H9 (cell line): ENCODE measurements at regions not wholly inside any gene's neighbourhood (a gene's known extent, or its start where the extent isn't known, plus 50 kb on each side); places are given as distances from the start of the nearest gene placed in this dataset.
A peak's percentile ranks its signal among the peaks of the same experiment; 100 is the strongest.

Experiments
- DNase-seq: peaks from one replicate; pipeline ENCODE4 v3.0.0-alpha.2; 2017
- H2AFZ ChIP-seq: one replicate; pipeline ENCODE4 v1.6.1; 2013; ENCODE audit warnings: mild to moderate bottlenecking, low read length, control low read depth, moderate library complexity
- H2AK5ac ChIP-seq: 2 replicates; pipeline ENCODE4 v1.6.1; 2013; ENCODE audit warnings: low read length, control low read depth, mixed read lengths; ENCODE audit not compliant: insufficient read length
- H2BK120ac ChIP-seq: one replicate; pipeline ENCODE4 v1.6.1; 2013; ENCODE audit warnings: low read depth, mild to moderate bottlenecking, low read length, control low read depth, inconsistent platforms; ENCODE audit not compliant: poor library complexity, severe bottlenecking
- H2BK12ac ChIP-seq: 2 replicates; pipeline ENCODE4 v1.6.1; 2013; ENCODE audit warnings: low read length, control low read depth, mixed read lengths, low read depth; ENCODE audit not compliant: insufficient read length
- H2BK15ac ChIP-seq: 2 replicates; pipeline ENCODE4 v1.6.1; 2013; ENCODE audit warnings: low read depth, low read length, control low read depth
- H2BK20ac ChIP-seq: one replicate; pipeline ENCODE4 v1.6.1; 2013; ENCODE audit warnings: low read depth, mild to moderate bottlenecking, low read length, control low read depth, inconsistent platforms; ENCODE audit not compliant: poor library complexity, severe bottlenecking
- H2BK5ac ChIP-seq: 2 replicates; pipeline ENCODE4 v1.6.1; 2013; ENCODE audit warnings: low read length, control low read depth, mixed read lengths; ENCODE audit not compliant: insufficient read length
- H3K14ac ChIP-seq: 2 replicates; pipeline ENCODE4 v1.6.1; 2013; ENCODE audit warnings: low read length, control low read depth; ENCODE audit not compliant: insufficient read depth
- H3K18ac ChIP-seq: 2 replicates; pipeline ENCODE4 v1.6.1; 2013; ENCODE audit warnings: low read depth, mild to moderate bottlenecking, mixed read lengths, low read length, control low read depth; ENCODE audit not compliant: insufficient read length
- H3K23ac ChIP-seq: 2 replicates; pipeline ENCODE4 v1.6.1; 2013; ENCODE audit warnings: low read length, control low read depth, mixed read lengths, low read depth; ENCODE audit not compliant: insufficient read length
- H3K23me2 ChIP-seq: 2 replicates; pipeline ENCODE4 v1.6.1; 2013; ENCODE audit warnings: low read depth, mild to moderate bottlenecking, mixed read lengths, low read length, control low read depth; ENCODE audit not compliant: insufficient read length, poor library complexity, severe bottlenecking
- H3K27ac ChIP-seq: 2 replicates; pipeline ENCODE4 v1.5.1; 2013; ENCODE audit warnings: low read length, control low read depth, mixed read lengths, low read depth; ENCODE audit not compliant: insufficient read length
- H3K27me3 ChIP-seq: 2 replicates; pipeline ENCODE4 v1.6.1; 2013; ENCODE audit warnings: low read length, control low read depth, inconsistent platforms; ENCODE audit not compliant: insufficient read depth
- H3K4ac ChIP-seq: 2 replicates; pipeline ENCODE4 v1.6.1; 2013; ENCODE audit warnings: low read depth, mild to moderate bottlenecking, control low read depth, inconsistent platforms, low read length, moderate library complexity
- H3K4me1 ChIP-seq: 2 replicates; pipeline ENCODE4 v1.6.1; 2013; ENCODE audit warnings: low read length, control low read depth, inconsistent platforms; ENCODE audit not compliant: insufficient read depth
- H3K4me2 ChIP-seq: 2 replicates; pipeline ENCODE4 v1.6.1; 2013; ENCODE audit warnings: low read length, control low read depth, mixed read lengths; ENCODE audit not compliant: insufficient read length, insufficient read depth
- H3K56ac ChIP-seq: 2 replicates; pipeline ENCODE4 v1.6.1; 2013; ENCODE audit warnings: low read depth, mild to moderate bottlenecking, mixed read lengths, low read length, control low read depth; ENCODE audit not compliant: insufficient read length
- H3K79me1 ChIP-seq: 2 replicates; pipeline ENCODE4 v1.6.1; 2013; ENCODE audit warnings: low read depth, mild to moderate bottlenecking, moderate library complexity, low read length, control low read depth, inconsistent platforms; ENCODE audit not compliant: insufficient read depth, poor library complexity, severe bottlenecking
- H3K79me2 ChIP-seq: 2 replicates; pipeline ENCODE4 v1.6.1; 2013; ENCODE audit warnings: low read length, control low read depth, inconsistent platforms; ENCODE audit not compliant: insufficient read depth
- H3K9ac ChIP-seq: 2 replicates; pipeline ENCODE4 v1.6.1; 2013; ENCODE audit warnings: low read length, control low read depth, mixed read lengths; ENCODE audit not compliant: insufficient read length; ENCODE audit errors: extremely low read depth
- H3K9me3 ChIP-seq: one replicate; pipeline ENCODE4 v1.6.1; 2013; ENCODE audit warnings: low read depth, low read length, inconsistent platforms; ENCODE audit not compliant: control insufficient read depth
- H3T11ph ChIP-seq: one replicate; pipeline ENCODE4 v1.6.1; 2013; ENCODE audit warnings: mild to moderate bottlenecking, low read length, control low read depth, inconsistent platforms
- H4K20me1 ChIP-seq: one replicate; pipeline ENCODE4 v1.6.1; 2013; ENCODE audit not compliant: control insufficient read depth, insufficient read length, insufficient read depth
- H4K5ac ChIP-seq: 2 replicates; pipeline ENCODE4 v1.6.1; 2013; ENCODE audit warnings: low read depth, mild to moderate bottlenecking, mixed read lengths, low read length, control low read depth; ENCODE audit not compliant: insufficient read length
- H4K8ac ChIP-seq: replicated peaks from 2 replicates; pipeline ENCODE4 v1.6.1; 2013; ENCODE audit warnings: low read length, control low read depth, mixed read lengths, low read depth; ENCODE audit not compliant: insufficient read length
- H4K91ac ChIP-seq: 2 replicates; pipeline ENCODE4 v1.6.1; 2013; ENCODE audit warnings: low read depth, mild to moderate bottlenecking, moderate library complexity, mixed read lengths, low read length, control low read depth; ENCODE audit not compliant: insufficient read length
- H3K27ac Mint-ChIP-seq, 3 experiments: 2 replicates in 2 of 3; 3 replicates in 1 of 3; pipeline ENCODE4 v1.8.0; 2020 to 2021; ENCODE audit warnings: mixed read lengths in 3 of 3, mild to moderate bottlenecking in 1 of 3, moderate library complexity in 1 of 3
- H3K27me3 Mint-ChIP-seq: 2 replicates; pipeline ENCODE4 v1.8.0; 2021; ENCODE audit warnings: low read depth, mild to moderate bottlenecking, moderate library complexity, mixed read lengths
- H3K36me3 Mint-ChIP-seq, 3 experiments: 2 replicates in 2 of 3; 3 replicates in 1 of 3; pipeline ENCODE4 v1.8.0; 2020 to 2021; ENCODE audit warnings: low read depth in 3 of 3, mixed read lengths in 3 of 3; ENCODE audit not compliant: insufficient read depth in 1 of 3
- H3K4me1 Mint-ChIP-seq, 2 experiments: 2 replicates each; pipeline ENCODE4 v1.8.0; 2020; ENCODE audit warnings: mixed read lengths in 2 of 2
- H3K4me3 Mint-ChIP-seq, 2 experiments: 2 replicates in 1 of 2; 3 replicates in 1 of 2; pipeline ENCODE4 v1.8.0; 2020 to 2021; ENCODE audit warnings: mild to moderate bottlenecking in 2 of 2, mixed read lengths in 2 of 2, moderate library complexity in 1 of 2
- H3K9me3 Mint-ChIP-seq, 2 experiments: 2 replicates in 1 of 2; 3 replicates in 1 of 2; pipeline ENCODE4 v1.8.0; 2020; ENCODE audit warnings: mild to moderate bottlenecking in 2 of 2, mixed read lengths in 2 of 2, moderate library complexity in 1 of 2
- CTCF ChIP-seq: fragments of 200-600 bp; sonication (generic); conservative IDR thresholded peaks from 3 replicates; pipeline ENCODE4 v1.8.0; 2021; ENCODE audit warnings: antibody characterized with exemption, mild to moderate bottlenecking

- H3K27ac ChIP-seq, result no peak overlapping the region
- peaks cover 18 to 19% of the 10 kb centered on the region in 2 experiments for H3K9me3 Mint-ChIP-seq
- no peak overlapping the region for H3K23ac ChIP-seq
- H3K9me3 ChIP-seq, result no peaks in the 10 kb centered on the region
- no peak overlapping the region for H2BK15ac ChIP-seq
- H3K27me3 Mint-ChIP-seq, result peaks cover 2% of the 10 kb centered on the region
- no peak overlapping the region; a peak in 1 of 5 replicates for H3K4me3 Mint-ChIP-seq
- H3T11ph ChIP-seq, result no peak overlapping the region
- H3K4me1 ChIP-seq, result no peaks in the 10 kb centered on the region; the same call in 1 of the 2 replicates
- no peak overlapping the region for H2BK20ac ChIP-seq
- no peaks in the 10 kb centered on the region for H3K27me3 ChIP-seq
- H3K4me2 ChIP-seq, result no peak overlapping the region
- H3K4ac ChIP-seq, result no peak overlapping the region
- no peak overlapping the region for H4K91ac ChIP-seq
- no peak overlapping the region for H3K18ac ChIP-seq
- H3K79me1 ChIP-seq, result no peaks in the 10 kb centered on the region
- no peak overlapping the region for H2BK5ac ChIP-seq
- H3K4me1 Mint-ChIP-seq, result peaks cover 10 to 22% of the 10 kb centered on the region in 2 experiments
- peak overlapping the region in 2 of 3 experiments; percentile 58 to 76; a peak in 4 of 7 replicates for H3K27ac Mint-ChIP-seq
- TF ChIP-seq CTCF, result no peak
- no peaks in the 10 kb centered on the region for H3K79me2 ChIP-seq
- no peak overlapping the region for H2AFZ ChIP-seq
- no peaks in the 10 kb centered on the region for H4K20me1 ChIP-seq
- H2BK120ac ChIP-seq, result no peak overlapping the region
- no peak overlapping the region for H3K56ac ChIP-seq
- H3K14ac ChIP-seq, result no peak overlapping the region
- H4K5ac ChIP-seq, result no peak overlapping the region
- H4K8ac ChIP-seq, result no peak overlapping the region
- H3K23me2 ChIP-seq, result no peaks in the 10 kb centered on the region
- no peak for DNase-seq
- no peak overlapping the region for H3K9ac ChIP-seq
- H2AK5ac ChIP-seq, result no peak overlapping the region
- H2BK12ac ChIP-seq, result no peak overlapping the region
- peaks cover 0 to 20% (median 11%) of the 10 kb centered on the region in 3 experiments; a peak in 6 of 7 replicates for H3K36me3 Mint-ChIP-seq
Observed at GRCh38 chr11:39732001-39732400, 1727.5 kb downstream of the LRRC4C start.
